ENCODE measurements at regions not wholly inside any gene's neighbourhood (a gene's known extent, or its start where the extent isn't known, plus 50 kb on each side); places are given as distances from the start of the nearest gene placed in this dataset.

DNA sequence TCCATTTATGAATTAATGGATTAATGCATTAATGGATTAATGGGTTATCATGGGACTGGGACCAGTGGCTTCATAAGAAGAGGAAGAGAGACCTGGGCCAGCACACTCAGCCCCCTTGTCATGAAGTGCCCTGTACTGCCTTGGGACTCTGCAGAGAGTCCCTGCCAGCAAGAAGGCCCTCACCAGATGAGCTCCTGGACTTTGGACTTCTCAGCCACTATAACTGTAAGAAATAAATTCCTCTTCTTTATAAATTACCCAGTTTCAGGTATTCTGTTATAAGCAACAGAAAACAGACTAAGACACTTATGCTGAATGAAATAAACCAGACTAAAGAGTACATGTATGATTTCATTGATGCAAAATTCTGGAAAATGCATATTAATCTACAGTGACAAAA is 119.4 kb upstream of the MSX1 start (continued):
- TF ChIP-seq, protein P1, sequence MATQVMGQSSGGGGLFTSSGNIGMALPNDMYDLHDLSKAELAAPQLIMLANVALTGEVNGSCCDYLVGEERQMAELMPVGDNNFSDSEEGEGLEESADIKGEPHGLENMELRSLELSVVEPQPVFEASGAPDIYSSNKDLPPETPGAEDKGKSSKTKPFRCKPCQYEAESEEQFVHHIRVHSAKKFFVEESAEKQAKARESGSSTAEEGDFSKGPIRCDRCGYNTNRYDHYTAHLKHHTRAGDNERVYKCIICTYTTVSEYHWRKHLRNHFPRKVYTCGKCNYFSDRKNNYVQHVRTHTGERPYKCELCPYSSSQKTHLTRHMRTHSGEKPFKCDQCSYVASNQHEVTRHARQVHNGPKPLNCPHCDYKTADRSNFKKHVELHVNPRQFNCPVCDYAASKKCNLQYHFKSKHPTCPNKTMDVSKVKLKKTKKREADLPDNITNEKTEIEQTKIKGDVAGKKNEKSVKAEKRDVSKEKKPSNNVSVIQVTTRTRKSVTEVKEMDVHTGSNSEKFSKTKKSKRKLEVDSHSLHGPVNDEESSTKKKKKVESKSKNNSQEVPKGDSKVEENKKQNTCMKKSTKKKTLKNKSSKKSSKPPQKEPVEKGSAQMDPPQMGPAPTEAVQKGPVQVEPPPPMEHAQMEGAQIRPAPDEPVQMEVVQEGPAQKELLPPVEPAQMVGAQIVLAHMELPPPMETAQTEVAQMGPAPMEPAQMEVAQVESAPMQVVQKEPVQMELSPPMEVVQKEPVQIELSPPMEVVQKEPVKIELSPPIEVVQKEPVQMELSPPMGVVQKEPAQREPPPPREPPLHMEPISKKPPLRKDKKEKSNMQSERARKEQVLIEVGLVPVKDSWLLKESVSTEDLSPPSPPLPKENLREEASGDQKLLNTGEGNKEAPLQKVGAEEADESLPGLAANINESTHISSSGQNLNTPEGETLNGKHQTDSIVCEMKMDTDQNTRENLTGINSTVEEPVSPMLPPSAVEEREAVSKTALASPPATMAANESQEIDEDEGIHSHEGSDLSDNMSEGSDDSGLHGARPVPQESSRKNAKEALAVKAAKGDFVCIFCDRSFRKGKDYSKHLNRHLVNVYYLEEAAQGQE (IDR thresholded peaks at IDR 0.05; ENCODE audit: low read depth, low read length) = no peak
- TF ChIP-seq, protein P2, sequence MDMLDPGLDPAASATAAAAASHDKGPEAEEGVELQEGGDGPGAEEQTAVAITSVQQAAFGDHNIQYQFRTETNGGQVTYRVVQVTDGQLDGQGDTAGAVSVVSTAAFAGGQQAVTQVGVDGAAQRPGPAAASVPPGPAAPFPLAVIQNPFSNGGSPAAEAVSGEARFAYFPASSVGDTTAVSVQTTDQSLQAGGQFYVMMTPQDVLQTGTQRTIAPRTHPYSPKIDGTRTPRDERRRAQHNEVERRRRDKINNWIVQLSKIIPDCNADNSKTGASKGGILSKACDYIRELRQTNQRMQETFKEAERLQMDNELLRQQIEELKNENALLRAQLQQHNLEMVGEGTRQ (IDR thresholded peaks at IDR 0.05; ENCODE audit: borderline replicate concordance, low read depth, low read length) = no peak
- TF ChIP-seq ZNF217 (IDR thresholded peaks at IDR 0.05) (no peak), HDGF (IDR thresholded peaks at IDR 0.05) (no peak)

DNA sequence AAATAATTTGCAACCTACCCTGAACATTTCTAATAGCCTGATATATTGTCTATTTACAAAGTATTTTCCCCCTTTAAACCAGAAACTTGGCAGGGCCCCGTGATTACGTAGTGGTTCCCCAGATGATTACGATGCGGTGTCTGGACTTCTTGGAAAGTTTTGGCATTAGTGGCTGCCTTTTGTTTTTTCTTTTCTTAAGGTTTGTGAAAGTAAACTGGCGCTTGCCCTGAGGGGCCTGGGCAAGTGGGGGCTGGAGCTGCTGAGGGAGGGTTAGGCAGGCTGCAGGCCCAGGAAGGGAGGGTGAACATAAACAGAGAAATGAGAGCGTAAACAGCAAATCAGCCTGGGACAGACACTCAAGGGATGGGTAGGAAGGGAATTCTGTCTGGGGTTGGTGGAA is 123.6 kb upstream of the MSX1 start:
- H3K4me2 ChIP-seq (ENCODE audit: control insufficient read depth, insufficient read depth) = no peak overlapping the region
- H3K27me3 ChIP-seq (replicated peaks in 1 of 2; ENCODE audit: control insufficient read depth in 2 of 2, insufficient read depth in 2 of 2, low read length in 1 of 2) = no peaks in the 10 kb centered on the region
- no peak overlapping the region for H3K9ac ChIP-seq (ENCODE audit: control insufficient read depth, insufficient read depth, low read length)
- H3K9me3 ChIP-seq (replicated peaks; ENCODE audit: control insufficient read depth, insufficient read depth, low read length) = no peaks in the 10 kb centered on the region; the same call in 2 of the 3 replicates
- ChIA-PET SMC1A (ENCODE audit: uncharacterized antibody, unreplicated experiment) (no interaction called here), RAD21 (ENCODE audit: unreplicated experiment) (no interaction called here), POLR2A (no interaction called here), CTCF (no interaction called here)
- in situ Hi-C loops (cut with MboI) = no loop called here
- TF ChIP-seq FOS (IDR thresholded peaks at IDR 0.05; ENCODE audit: borderline replicate concordance, extremely low read depth, insufficient read length) (no peak), CREB1 (IDR thresholded peaks at IDR 0.05; ENCODE audit: low read depth) (no peak), BCL11A (IDR thresholded peaks at IDR 0.05; ENCODE audit: low read depth, low read length) (no peak), HDAC2 (IDR thresholded peaks at IDR 0.05) (no peak), RAD51 (IDR thresholded peaks at IDR 0.05) (no peak), MEF2B (IDR thresholded peaks at IDR 0.05; ENCODE audit: partially characterized antibody, poor library complexity, severe bottlenecking) (no peak)
- TF ChIP-seq, protein P3, sequence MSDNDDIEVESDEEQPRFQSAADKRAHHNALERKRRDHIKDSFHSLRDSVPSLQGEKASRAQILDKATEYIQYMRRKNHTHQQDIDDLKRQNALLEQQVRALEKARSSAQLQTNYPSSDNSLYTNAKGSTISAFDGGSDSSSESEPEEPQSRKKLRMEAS (IDR thresholded peaks at IDR 0.05; ENCODE audit: low read depth, low read length) = no peak
- TF ChIP-seq, protein P4, sequence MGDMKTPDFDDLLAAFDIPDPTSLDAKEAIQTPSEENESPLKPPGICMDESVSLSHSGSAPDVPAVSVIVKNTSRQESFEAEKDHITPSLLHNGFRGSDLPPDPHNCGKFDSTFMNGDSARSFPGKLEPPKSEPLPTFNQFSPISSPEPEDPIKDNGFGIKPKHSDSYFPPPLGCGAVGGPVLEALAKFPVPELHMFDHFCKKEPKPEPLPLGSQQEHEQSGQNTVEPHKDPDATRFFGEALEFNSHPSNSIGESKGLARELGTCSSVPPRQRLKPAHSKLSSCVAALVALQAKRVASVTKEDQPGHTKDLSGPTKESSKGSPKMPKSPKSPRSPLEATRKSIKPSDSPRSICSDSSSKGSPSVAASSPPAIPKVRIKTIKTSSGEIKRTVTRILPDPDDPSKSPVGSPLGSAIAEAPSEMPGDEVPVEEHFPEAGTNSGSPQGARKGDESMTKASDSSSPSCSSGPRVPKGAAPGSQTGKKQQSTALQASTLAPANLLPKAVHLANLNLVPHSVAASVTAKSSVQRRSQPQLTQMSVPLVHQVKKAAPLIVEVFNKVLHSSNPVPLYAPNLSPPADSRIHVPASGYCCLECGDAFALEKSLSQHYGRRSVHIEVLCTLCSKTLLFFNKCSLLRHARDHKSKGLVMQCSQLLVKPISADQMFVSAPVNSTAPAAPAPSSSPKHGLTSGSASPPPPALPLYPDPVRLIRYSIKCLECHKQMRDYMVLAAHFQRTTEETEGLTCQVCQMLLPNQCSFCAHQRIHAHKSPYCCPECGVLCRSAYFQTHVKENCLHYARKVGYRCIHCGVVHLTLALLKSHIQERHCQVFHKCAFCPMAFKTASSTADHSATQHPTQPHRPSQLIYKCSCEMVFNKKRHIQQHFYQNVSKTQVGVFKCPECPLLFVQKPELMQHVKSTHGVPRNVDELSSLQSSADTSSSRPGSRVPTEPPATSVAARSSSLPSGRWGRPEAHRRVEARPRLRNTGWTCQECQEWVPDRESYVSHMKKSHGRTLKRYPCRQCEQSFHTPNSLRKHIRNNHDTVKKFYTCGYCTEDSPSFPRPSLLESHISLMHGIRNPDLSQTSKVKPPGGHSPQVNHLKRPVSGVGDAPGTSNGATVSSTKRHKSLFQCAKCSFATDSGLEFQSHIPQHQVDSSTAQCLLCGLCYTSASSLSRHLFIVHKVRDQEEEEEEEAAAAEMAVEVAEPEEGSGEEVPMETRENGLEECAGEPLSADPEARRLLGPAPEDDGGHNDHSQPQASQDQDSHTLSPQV (IDR thresholded peaks at IDR 0.05) = no peak
- no peaks in the 10 kb centered on the region for H3K79me2 ChIP-seq (ENCODE audit: control insufficient read depth, insufficient read depth, low read length)
- FAIRE-seq (no peak), DNase-seq (ENCODE audit: low read depth, low spot score) (no peak), ATAC-seq (no peak)
- 76% methylated on average over 6 of the region's 6 CpGs for WGBS (ENCODE audit: insufficient coverage, insufficient replicate concordance, low lambda C conversion rate, missing lambda C conversion rate)
- intact Hi-C loops (cut with micrococcal nuclease; ENCODE audit: unreplicated experiment) = no loop called here
- H3K4me3 ChIP-seq = no peak overlapping the region
- no peaks in the 10 kb centered on the region for H3K36me3 ChIP-seq (ENCODE audit: control insufficient read depth in 2 of 2, insufficient read depth in 2 of 2, low read length in 1 of 2)
- H3K27ac ChIP-seq (ENCODE audit: control insufficient read depth, insufficient read depth) = no peak overlapping the region
- no peaks in the 10 kb centered on the region for H3K4me1 ChIP-seq (ENCODE audit: control insufficient read depth, insufficient read depth, low read length)
- no peaks in the 10 kb centered on the region for H4K20me1 ChIP-seq (ENCODE audit: control insufficient read depth, insufficient read depth)
- no TSS peak for BruUV-seq (replicated peaks)
- no peak overlapping the region for H2AFZ ChIP-seq (ENCODE audit: control insufficient read depth, low read depth, low read length)

All from GM12878 (cell line).